Trophoblast cell (in vitro differentiated cells and primary cell): ENCODE measurements at regions not wholly inside any gene's neighbourhood (a gene's known extent, or its start where the extent isn't known, plus 50 kb on each side); places are given as distances from the start of the nearest gene placed in this dataset.

Source experiments
- DNase-seq, 2 donors: peaks; one replicate each; pipeline ENCODE4 v3.0.0-alpha.2; 2016
- H2AFZ ChIP-seq: 2 replicates; pipeline ENCODE4 v1.6.1; 2013; ENCODE audit warnings: low read length, moderate library complexity, mild to moderate bottlenecking; ENCODE audit not compliant: insufficient read depth, poor library complexity
- H2AK5ac ChIP-seq: 2 replicates; pipeline ENCODE4 v1.6.1; 2013; ENCODE audit warnings: mild to moderate bottlenecking, low read length
- H2BK120ac ChIP-seq: 2 replicates; pipeline ENCODE4 v1.6.1; 2013; ENCODE audit warnings: low read length, mild to moderate bottlenecking, moderate library complexity; ENCODE audit not compliant: insufficient read depth, poor library complexity
- H2BK12ac ChIP-seq: 2 replicates; pipeline ENCODE4 v1.6.1; 2013; ENCODE audit warnings: mild to moderate bottlenecking, low read length, moderate library complexity
- H2BK5ac ChIP-seq: 2 replicates; pipeline ENCODE4 v1.6.1; 2013; ENCODE audit warnings: low read length, low read depth, moderate library complexity, mild to moderate bottlenecking; ENCODE audit not compliant: poor library complexity
- H3K14ac ChIP-seq: 2 replicates; pipeline ENCODE4 v1.6.1; 2013; ENCODE audit warnings: mild to moderate bottlenecking, low read length
- H3K18ac ChIP-seq: 2 replicates; pipeline ENCODE4 v1.6.1; 2013; ENCODE audit warnings: mild to moderate bottlenecking, low read length
- H3K23ac ChIP-seq: 2 replicates; pipeline ENCODE4 v1.6.1; 2013; ENCODE audit warnings: low read length
- H3K27ac ChIP-seq: 2 replicates; pipeline ENCODE4 v1.5.1; 2013; ENCODE audit warnings: low read depth, mild to moderate bottlenecking, inconsistent platforms, low read length, moderate library complexity
- H3K27me3 ChIP-seq: 2 replicates; pipeline ENCODE4 v1.6.1; 2013; ENCODE audit warnings: inconsistent platforms, mild to moderate bottlenecking, low read length, moderate library complexity; ENCODE audit not compliant: insufficient read depth
- H3K36me3 ChIP-seq, 2 experiments: 1 replicate in 1 of 2; 2 replicates in 1 of 2; pipeline ENCODE4 v1.6.1; 2013; ENCODE audit warnings: low read length in 2 of 2, mild to moderate bottlenecking in 2 of 2, moderate library complexity in 1 of 2; ENCODE audit not compliant: insufficient read depth in 2 of 2, control insufficient read depth in 1 of 2
- H3K4ac ChIP-seq: 2 replicates; pipeline ENCODE4 v1.6.1; 2013; ENCODE audit warnings: low read depth, mild to moderate bottlenecking, low read length, moderate library complexity
- H3K4me1 ChIP-seq, 2 experiments: 1 replicate in 1 of 2; 2 replicates in 1 of 2; pipeline ENCODE4 v1.6.1; 2013; ENCODE audit warnings: low read length in 2 of 2, mild to moderate bottlenecking in 2 of 2, moderate library complexity in 1 of 2; ENCODE audit not compliant: insufficient read depth in 2 of 2, control insufficient read depth in 1 of 2
- H3K4me2 ChIP-seq: 2 replicates; pipeline ENCODE4 v1.6.1; 2013; ENCODE audit warnings: inconsistent platforms, mild to moderate bottlenecking, low read length, moderate library complexity
- H3K4me3 ChIP-seq: 2 replicates; pipeline ENCODE4 v1.5.1; 2013; ENCODE audit warnings: mild to moderate bottlenecking, low read depth, low read length, inconsistent platforms
- H3K79me1 ChIP-seq: one replicate; pipeline ENCODE4 v1.6.1; 2013; ENCODE audit warnings: low read length
- H3K79me2 ChIP-seq: 2 replicates; pipeline ENCODE4 v1.6.1; 2013; ENCODE audit warnings: low read length, mild to moderate bottlenecking; ENCODE audit not compliant: control insufficient read depth, insufficient read depth, poor library complexity
- H3K9ac ChIP-seq: 2 replicates; pipeline ENCODE4 v1.6.1; 2013; ENCODE audit warnings: mild to moderate bottlenecking, low read length
- H3K9me3 ChIP-seq: 2 replicates; pipeline ENCODE4 v1.6.1; 2013; ENCODE audit warnings: low read depth, mild to moderate bottlenecking, control low read depth, inconsistent platforms, low read length; ENCODE audit not compliant: insufficient read depth
- H4K12ac ChIP-seq: 2 replicates; pipeline ENCODE4 v1.6.1; 2013; ENCODE audit warnings: low read depth, mild to moderate bottlenecking, low read length, moderate library complexity
- H4K8ac ChIP-seq: 2 replicates; pipeline ENCODE4 v1.6.1; 2013; ENCODE audit warnings: low read depth, mild to moderate bottlenecking, low read length, moderate library complexity
- H4K91ac ChIP-seq: one replicate; pipeline ENCODE4 v1.6.1; 2013; ENCODE audit warnings: low read depth, mild to moderate bottlenecking, low read length, moderate library complexity
- WGBS: extraction: QIAGEN DNeasy Blood & Tissue Kit; methylation state at CpG from one replicate; pipeline ENCODE4 v1.1.7; 2013; ENCODE audit warnings: missing lambda C conversion rate; ENCODE audit not compliant: insufficient read length, insufficient coverage; ENCODE audit errors: extremely low coverage; 5-methylcytosine and 5-hydroxymethylcytosine counted together

- H4K8ac ChIP-seq: no peak overlapping the region
- H3K27me3 ChIP-seq: no peaks in the 10 kb centered on the region
- no peaks in the 10 kb centered on the region for H3K4me1 ChIP-seq
- H3K4me2 ChIP-seq: no peak overlapping the region
- H2BK5ac ChIP-seq: no peak overlapping the region
- no peak overlapping the region for H3K18ac ChIP-seq
- no peak overlapping the region for H4K12ac ChIP-seq
- H2BK12ac ChIP-seq: no peak overlapping the region
- H3K9me3 ChIP-seq: no peaks in the 10 kb centered on the region
- no peak overlapping the region for H3K23ac ChIP-seq
- no CpG with 5 or more reads among the region's 24 CpGs for WGBS
- no peak overlapping the region for H4K91ac ChIP-seq
- H3K4me3 ChIP-seq: no peak overlapping the region
- no peak overlapping the region for H2BK120ac ChIP-seq
- H3K4ac ChIP-seq: no peak overlapping the region
- no peak overlapping the region for H2AFZ ChIP-seq
- H3K79me1 ChIP-seq: no peaks in the 10 kb centered on the region
- H3K27ac ChIP-seq: no peak overlapping the region
- DNase-seq: no peak
- H3K14ac ChIP-seq: no peak overlapping the region
- no peak overlapping the region for H3K9ac ChIP-seq
- H3K79me2 ChIP-seq: no peaks in the 10 kb centered on the region
- no peak overlapping the region for H2AK5ac ChIP-seq
- no peaks in the 10 kb centered on the region for H3K36me3 ChIP-seq
Observed at GRCh38 chr5:3393920-3394597, 201.6 kb upstream of the IRX1 start.

GRCh38 chr5:3393122-3393919 is 202.3 kb upstream of the IRX1 start:
- no peaks in the 10 kb centered on the region for H3K79me2 ChIP-seq
- H3K36me3 ChIP-seq: no peaks in the 10 kb centered on the region
- no peak overlapping the region for H3K18ac ChIP-seq
- H2BK120ac ChIP-seq: no peak overlapping the region
- H3K4me2 ChIP-seq: no peak overlapping the region
- no peaks in the 10 kb centered on the region for H3K9me3 ChIP-seq
- H2BK5ac ChIP-seq: no peak overlapping the region
- H2BK12ac ChIP-seq: no peak overlapping the region
- no peaks in the 10 kb centered on the region for H3K27me3 ChIP-seq
- H3K79me1 ChIP-seq: no peaks in the 10 kb centered on the region
- H3K14ac ChIP-seq: no peak overlapping the region
- no peak overlapping the region for H3K23ac ChIP-seq
- H3K4ac ChIP-seq: no peak overlapping the region
- H2AK5ac ChIP-seq: no peak overlapping the region
- H3K4me1 ChIP-seq: no peaks in the 10 kb centered on the region
- no peak overlapping the region for H3K9ac ChIP-seq
- H4K8ac ChIP-seq: no peak overlapping the region
- WGBS: no CpG with 5 or more reads among the region's 27 CpGs
- H4K91ac ChIP-seq: no peak overlapping the region
- H3K27ac ChIP-seq: no peak overlapping the region
- no peak overlapping the region for H4K12ac ChIP-seq
- H3K4me3 ChIP-seq: no peak overlapping the region
- no peak for DNase-seq
- H2AFZ ChIP-seq: no peak overlapping the region

GRCh38 chr5:3392306-3392939 is 203.2 kb upstream of the IRX1 start:
- no peak overlapping the region for H2BK12ac ChIP-seq
- no CpG with 5 or more reads among the region's 6 CpGs for WGBS
- no peaks in the 10 kb centered on the region for H3K27me3 ChIP-seq
- DNase-seq: no peak
- no peak overlapping the region for H3K14ac ChIP-seq
- H3K4me1 ChIP-seq: no peaks in the 10 kb centered on the region
- no peak overlapping the region for H3K9ac ChIP-seq
- no peaks in the 10 kb centered on the region for H3K79me1 ChIP-seq
- H2BK120ac ChIP-seq: no peak overlapping the region
- no peaks in the 10 kb centered on the region for H3K79me2 ChIP-seq
- no peak overlapping the region for H3K4ac ChIP-seq
- H3K4me3 ChIP-seq: no peak overlapping the region
- H3K18ac ChIP-seq: no peak overlapping the region
- no peak overlapping the region for H4K8ac ChIP-seq
- H3K23ac ChIP-seq: no peak overlapping the region
- H2AFZ ChIP-seq: no peak overlapping the region
- H2BK5ac ChIP-seq: no peak overlapping the region
- no peak overlapping the region for H3K4me2 ChIP-seq
- H4K91ac ChIP-seq: no peak overlapping the region
- no peak overlapping the region for H3K27ac ChIP-seq
- H4K12ac ChIP-seq: no peak overlapping the region
- H3K9me3 ChIP-seq: no peaks in the 10 kb centered on the region
- H3K36me3 ChIP-seq: no peaks in the 10 kb centered on the region
- no peak overlapping the region for H2AK5ac ChIP-seq

- WGBS: no CpG with 5 or more reads among the region's 7 CpGs
- Histone ChIP-seq H3K14ac (no peak overlapping the region), H3K4ac (no peak overlapping the region), H3K18ac (no peak overlapping the region), H2BK120ac (no peak overlapping the region), H3K79me1 (no peaks in the 10 kb centered on the region), H2BK12ac (no peak overlapping the region), H3K9me3 (no peaks in the 10 kb centered on the region), H2AK5ac (no peak overlapping the region), H4K12ac (no peak overlapping the region), H3K23ac (no peak overlapping the region), H3K4me1 (no peaks in the 10 kb centered on the region), H2AFZ (no peak overlapping the region), H3K4me3 (no peak overlapping the region), H4K8ac (no peak overlapping the region), H3K79me2 (no peaks in the 10 kb centered on the region), H2BK5ac (no peak overlapping the region), H3K4me2 (no peak overlapping the region), H3K36me3 (no peaks in the 10 kb centered on the region), H3K27ac (no peak overlapping the region), H3K27me3 (no peaks in the 10 kb centered on the region), H3K9ac (no peak overlapping the region), H4K91ac (no peak overlapping the region)
- DNase-seq: no peak
Observed at GRCh38 chr5:3391210-3391609, 204.4 kb upstream of the IRX1 start.
